Peyer's patch (tissue), 4 donors: ENCODE measurements at regions not wholly inside any gene's neighbourhood (a gene's known extent, or its start where the extent isn't known, plus 50 kb on each side); places are given as distances from the start of the nearest gene placed in this dataset.

Experiments
- CTCF ChIP-seq, 6 experiments: fragments of 450-650 bp in 4 of 6; fragments of 200-600 bp in 2 of 6; sonication (generic) in 1 of 6; IDR thresholded peaks; one replicate each; pipeline ENCODE4 v1.5.1; 2017 to 2019; ENCODE audit warnings: antibody characterized with exemption in 6 of 6, mild to moderate bottlenecking in 3 of 6, moderate library complexity in 1 of 6
- POLR2A ChIP-seq, 2 donors: fragments of 450-650 bp; IDR thresholded peaks; one replicate each; pipeline ENCODE4 v1.5.1; 2017; ENCODE audit warnings: antibody characterized with exemption in 2 of 2, mild to moderate bottlenecking in 2 of 2, moderate library complexity in 2 of 2

GRCh38 chr6:51147756-51148155, 329.1 kb downstream of the TFAP2B start:
- no peak for TF ChIP-seq CTCF (IDR thresholded peaks at IDR 0.05)
- no peak for TF ChIP-seq POLR2A (IDR thresholded peaks at IDR 0.05)
